Ammon's horn (tissue), 1 donor: ENCODE measurements at regions not wholly inside any gene's neighbourhood (a gene's known extent, or its start where the extent isn't known, plus 50 kb on each side); places are given as distances from the start of the nearest gene placed in this dataset.
"Not testable (repeated sequence)": the region's sequence is repeated elsewhere in the genome, so short reads cannot be mapped to it uniquely, and the experiment has no call there.

ENCODE experiments used
- DNase-seq: peaks from one replicate; pipeline ENCODE4 v3.0.0-alpha.2; 2016; ENCODE audit warnings: low spot score

DNA sequence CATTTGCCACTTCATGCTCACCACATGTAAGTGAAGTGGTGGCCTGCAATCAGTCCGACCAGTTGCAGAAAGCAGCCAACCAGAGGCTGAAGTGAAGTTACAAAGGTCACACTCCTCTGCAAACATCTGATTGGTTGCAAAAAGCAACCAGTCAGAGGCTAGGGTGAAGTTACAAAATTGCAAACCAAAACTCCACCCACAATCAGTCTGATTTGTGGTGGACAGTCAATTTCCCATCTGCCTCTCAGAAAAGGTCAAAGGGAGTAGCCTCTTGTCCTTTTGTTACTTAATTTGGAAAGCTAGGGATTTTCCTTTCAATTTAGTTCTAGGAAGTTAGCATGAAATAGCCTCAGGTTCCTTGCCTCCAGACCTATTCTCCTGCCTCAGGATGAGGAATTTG lies 185.0 kb downstream of the UXS1 start:
- no peak for DNase-seq

DNA sequence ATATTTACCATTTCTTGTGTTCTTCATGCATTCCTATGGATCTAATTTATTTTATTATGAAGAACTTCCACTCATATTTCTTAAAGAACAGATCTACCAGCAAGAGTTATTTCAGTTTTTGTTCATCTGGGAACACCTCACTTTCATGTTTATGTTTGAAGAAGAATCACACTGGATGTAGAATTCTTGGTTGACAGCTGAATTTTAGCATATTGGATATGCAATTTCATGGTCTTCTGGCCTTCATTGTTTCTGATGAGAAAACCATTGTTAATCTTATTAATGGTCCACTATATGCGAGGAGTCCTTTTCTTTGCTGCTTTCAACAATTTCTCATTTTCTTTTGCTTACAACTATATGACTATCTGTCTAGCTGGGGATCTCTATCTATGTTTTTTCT lies 189.2 kb downstream of the UXS1 start:
- no peak for DNase-seq

DNA sequence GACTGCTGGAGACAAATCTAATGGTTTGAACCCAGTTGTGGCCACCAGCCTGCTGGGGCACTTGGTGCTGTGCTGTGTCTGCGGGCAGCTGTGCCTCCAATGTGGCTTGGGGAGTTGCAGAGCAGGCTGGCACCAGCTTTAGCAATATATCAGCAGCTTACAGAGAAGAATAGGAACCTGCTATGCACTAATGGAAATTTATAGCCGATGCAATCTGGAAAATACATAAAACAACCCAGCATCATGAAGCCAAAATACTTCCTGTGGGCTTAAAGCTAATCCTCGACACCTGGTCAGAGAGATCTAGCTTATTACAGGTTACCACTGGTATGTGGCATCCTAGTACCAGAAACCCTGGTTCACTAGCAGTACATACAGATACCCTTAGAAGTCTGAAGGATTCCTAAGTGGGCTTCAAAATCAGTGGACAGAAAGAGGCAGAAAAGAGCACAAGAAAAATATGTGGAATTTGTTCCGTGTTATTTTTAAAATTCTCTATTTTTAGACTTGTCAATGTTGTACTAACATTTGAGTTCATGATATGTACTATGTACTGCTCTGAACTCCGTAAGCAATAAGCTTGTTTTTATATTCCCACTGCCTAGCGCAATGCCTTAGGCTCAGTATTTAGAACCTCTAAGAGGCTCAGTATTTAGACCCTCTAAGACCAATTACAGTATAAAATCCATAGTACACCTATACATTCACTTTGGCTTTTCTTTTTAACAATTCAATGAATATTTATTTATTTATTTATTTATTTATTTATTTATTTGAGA lies 194.7 kb downstream of the UXS1 start:
- no peak for DNase-seq

DNA sequence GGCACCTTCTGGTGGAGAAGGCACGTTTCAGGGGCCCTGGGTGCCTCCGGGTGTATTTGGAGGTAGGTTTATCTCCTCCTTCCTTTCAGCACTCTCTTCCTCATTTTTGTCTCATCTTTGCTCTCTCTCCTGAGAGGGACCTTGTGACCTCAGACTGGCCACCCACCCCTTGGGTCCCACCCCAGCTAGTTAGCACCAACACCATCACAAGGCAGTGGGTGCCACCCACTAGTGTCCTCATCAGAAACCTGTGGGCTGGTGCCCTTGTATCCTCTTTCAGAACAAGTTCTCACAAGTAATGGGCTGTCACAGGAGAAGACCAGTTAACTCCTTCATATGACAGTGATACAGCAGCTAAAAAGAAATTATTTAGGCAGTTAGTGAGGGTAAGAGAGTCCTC lies 196.4 kb downstream of the UXS1 start:
- no peak for DNase-seq

DNA sequence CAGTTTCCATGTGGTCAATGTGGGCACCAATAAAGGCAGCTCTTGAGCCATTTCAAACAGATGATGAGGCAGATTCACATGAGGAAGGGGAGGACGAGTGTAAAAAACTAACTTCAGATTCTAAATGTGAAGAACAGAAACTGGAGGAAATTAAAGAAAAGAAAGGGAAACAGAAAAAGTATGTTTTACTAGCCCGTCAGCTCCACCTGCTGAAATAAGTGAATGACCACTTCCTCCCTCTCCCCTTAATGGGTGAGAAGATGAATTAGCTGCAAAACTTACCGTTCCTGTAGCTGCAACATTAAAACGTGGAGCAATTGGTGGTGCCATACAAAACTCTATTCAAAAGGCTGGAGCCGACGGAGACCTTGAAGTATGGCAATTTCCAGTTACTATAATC lies 203.5 kb downstream of the UXS1 start:
- no peak for DNase-seq

DNA sequence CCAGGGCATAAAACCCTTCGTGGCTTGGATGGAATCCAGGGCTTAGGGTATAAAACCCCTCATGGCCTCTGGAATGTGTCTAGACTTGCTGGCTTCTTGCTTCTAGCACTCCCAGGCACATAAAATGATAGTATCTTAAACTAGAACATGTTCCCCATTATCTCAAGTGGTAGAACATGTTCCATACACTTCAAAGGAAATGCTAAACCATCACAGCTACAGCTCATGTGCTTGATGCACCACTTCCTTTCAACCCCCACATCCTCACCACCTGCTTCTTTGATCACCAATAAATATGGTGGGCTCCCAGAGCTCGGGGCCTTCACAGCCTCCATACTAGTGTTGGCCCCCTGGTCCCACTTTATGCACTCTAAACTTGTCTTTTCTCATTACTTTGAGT lies 204.3 kb downstream of the UXS1 start:
- not testable (repeated sequence) for DNase-seq

DNA sequence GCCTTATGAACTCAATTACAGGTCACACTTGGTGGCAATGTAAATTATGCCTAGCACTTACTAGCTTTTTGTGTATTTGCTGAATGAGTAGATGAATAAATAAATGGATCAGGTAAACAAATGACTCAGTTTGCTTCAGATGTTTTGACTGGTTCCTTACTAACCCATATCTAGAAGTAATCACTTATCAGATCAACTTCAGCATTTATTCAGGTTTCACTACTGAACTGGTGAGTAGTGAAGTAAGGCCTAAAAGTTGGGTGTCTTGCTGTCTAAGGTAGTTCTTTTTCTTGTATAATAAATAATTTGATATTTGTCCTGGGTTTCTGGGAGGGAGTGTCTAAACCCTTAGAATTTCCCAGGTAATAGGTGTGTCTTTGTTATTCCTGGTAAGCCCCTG lies 205.0 kb downstream of the UXS1 start:
- no peak for DNase-seq

DNA sequence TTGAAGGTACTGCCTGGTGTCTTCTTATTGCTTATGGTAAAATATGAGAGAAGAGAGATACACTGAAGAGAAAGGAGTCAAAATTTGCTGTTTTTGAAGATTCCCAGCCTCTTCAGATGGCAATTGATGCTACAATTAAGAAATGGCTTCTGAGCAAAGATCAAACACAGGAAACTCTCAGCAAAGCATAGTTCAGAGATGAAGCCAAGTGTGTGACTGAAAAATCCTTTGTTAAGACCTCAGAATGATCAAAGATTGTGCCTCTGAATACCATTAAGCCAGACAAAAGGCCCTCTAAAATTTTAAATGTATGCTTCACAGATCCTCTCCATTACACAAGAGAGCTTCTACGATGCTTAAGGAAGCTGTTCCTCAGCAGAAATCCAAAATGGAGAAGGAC lies 216.3 kb downstream of the UXS1 start:
- no peak for DNase-seq

DNA sequence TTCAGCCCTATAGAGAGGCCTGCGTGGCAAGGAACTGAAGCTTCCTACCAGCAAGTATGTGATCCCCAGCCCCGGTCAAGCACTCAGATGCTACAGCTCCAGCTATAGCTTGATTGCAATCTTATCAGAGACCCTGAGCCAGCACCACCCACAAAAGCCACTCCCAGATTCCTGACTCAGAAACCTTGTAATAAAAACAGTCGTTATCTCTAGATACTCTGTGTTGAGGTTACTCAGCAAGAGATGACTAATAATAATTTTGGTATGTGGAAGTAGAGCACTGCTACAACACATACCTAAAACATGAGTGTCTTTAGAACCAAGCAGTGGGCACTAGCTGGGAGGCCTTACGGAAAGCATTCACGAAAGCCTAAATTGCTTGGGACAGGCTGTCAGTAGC lies 216.9 kb downstream of the UXS1 start:
- DNase-seq: no peak

DNA sequence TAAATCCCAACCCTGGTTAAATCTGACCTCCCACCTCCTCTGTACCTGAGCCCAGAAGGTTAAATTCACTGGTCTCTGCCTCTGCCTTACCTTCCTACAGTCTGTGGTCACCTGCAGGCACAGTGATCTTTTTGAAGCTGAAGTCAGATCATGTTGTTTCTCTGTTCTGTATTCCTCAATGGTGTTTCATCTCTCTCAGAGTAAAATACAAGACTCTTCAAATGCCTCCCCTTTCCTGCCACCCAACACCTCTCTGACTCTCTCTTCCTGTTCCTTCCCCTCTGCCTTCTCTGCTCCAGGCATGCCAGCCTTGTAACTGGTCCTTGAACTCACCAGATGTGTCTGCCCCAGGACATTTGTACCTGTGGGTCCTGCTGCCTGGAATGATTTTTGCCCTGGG lies 219.3 kb downstream of the UXS1 start:
- DNase-seq: no peak

DNA sequence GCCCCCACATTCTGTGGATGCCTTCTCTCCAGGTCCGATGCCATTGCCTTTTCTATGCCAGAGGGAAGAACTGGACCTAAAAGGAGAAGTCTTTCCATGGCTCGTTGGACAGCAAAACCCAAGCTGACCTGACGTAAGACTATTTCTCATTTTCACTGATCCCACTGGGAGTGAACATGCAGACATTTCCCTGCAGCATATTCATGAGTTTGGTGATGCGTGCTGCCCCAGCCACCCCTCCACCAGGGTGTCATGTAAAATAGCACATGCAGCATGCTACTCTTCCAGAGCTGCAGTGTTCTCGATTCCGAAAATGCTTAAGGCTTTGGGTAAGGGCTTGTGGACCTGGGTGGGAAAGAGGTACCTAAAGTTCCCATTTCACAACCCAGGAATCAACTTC lies 221.2 kb downstream of the UXS1 start:
- no peak for DNase-seq

DNA sequence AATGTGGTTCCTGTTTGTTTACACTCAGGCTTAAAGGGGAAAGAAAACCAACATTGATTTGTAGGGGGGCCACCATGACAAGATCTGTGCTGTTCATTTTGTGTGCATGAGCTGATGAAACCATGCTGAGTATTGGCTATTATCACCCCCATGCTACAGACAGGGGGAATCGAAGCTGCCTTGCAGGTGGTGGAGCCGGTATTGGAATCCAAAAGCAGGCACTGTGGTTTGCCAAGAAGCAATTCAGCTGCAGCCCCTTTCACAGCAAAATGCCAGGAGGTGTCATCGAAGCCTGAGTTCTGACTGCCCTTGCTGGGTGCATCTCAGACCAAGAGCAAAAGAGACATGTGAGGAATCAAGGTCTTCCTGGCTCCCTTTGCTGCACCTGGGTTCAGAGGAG lies 221.9 kb downstream of the UXS1 start:
- DNase-seq: no peak

DNA sequence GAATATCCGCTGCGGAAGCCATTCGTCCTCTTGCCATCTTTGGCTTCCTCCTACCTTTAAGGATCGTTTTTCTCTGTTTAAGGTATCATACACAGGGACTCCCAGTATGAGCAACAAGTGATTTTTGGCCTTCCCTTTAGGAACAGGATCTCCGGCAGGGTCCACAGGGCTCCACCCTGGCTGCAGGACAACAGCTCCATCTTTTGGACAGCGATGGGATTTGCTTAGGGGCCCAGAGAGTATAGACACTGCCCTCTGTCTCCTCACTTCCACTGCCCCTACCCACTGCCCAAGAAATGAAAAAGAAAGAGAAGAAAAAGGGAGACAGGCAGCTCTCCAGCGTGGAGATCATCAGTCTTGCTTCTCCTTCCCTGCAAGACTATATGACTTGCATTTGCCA lies 224.5 kb downstream of the UXS1 start:
- no peak for DNase-seq

DNA sequence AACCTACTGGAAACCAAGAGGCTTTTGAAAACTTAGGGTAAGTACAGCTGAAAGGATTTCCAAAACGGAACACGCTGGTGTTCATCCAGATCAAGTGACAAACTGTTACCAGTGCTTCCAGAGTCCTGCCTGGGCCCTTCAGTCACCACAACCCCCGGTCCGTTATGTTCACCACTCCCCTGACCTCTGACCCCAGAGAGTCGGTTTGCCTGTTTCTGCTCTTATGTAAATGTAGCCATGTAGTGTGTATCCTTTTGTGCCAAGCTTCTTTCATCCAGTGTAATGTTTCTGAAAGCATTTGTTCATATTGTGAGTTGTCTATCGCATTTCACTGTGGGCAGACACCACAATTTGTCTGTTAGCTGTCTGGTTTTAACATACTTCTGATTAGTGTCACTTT lies 217.5 kb downstream of the NCK2 start:
- DNase-seq: no peak

DNA sequence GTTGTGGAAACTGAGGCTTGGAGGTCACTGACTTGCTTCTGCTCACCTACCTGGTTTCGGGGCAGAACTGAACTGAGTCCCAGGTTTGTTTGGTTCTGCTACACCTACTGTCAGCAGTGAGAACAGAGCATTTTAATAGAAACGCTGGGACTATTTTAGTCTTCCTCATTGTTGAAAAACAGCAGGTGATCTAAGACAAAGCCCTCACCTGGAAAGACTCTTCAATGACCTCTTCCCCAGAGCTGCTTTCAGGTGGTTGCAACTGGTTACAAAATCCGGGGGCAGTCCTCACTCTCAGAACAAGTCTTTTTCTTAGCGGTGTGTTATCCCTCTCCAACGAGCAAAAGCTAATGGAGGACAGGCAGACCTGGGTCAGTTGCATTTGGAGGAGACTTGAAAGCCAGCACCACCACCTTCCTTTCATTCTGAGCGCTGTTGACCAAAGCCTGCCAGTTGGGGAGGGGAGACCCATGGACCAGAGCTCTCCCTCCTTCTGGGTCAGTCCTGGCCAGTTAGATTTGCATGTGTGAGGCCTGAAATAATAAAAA lies 217.0 kb downstream of the NCK2 start:
- DNase-seq: no peak

DNA sequence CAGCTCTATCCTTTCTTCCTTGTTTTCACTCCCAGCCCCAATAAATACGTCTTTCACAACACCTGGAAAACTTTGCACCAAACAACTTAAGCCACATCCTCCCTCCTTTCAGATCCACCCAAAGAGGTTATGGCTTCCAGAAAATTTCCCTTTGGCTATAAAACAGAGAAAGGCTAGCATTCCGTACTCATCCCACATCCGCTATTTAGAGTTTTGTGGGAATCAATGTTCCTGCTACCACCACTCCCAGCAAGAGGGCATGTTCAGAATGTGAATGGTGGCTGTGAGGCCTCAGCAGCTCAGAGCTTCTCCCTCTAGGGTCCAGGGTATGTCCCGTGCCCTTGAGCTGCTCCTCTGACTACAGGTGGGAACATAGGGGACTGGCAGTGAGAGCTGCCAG lies 214.6 kb downstream of the NCK2 start:
- no peak for DNase-seq

DNA sequence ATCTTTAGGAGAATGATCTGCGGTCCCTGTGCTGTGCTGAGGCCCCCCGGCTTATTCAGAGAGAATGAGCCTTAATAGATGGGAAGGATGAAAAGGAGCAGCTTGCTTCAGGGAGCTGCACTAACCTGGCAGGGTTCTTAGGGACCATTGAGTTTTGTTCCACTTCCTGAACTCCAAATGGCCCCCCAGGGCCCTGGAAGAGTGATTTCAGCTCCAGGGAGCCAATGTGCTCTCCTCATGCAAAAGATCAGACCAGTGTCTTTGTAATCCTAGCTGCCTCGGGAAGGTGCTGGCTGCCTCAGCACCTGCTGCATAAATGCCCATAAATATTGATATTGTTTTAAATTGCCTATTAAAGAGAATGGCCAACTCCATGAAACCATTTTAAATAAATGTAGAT lies 210.2 kb downstream of the NCK2 start:
- DNase-seq: no peak

DNA sequence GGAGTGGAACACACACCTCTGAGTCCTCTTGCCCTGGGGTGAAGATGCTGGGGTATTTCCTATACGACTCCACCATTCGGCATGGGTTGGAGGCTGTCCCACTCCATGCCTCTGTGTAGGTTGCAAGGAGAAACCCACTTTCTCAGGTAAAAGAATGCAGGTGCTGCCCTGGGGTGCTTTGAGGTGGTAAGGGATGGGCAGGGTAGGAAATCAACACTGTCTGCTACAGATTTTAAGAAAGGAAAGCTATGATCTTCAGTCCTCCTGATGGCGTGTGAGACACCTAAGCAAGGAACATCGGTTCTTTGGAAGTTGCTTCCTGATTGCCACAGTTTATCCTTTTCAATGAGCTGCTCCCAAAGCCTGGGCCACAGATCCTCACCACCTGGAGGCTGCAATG lies 209.2 kb downstream of the NCK2 start:
- no peak for DNase-seq

DNA sequence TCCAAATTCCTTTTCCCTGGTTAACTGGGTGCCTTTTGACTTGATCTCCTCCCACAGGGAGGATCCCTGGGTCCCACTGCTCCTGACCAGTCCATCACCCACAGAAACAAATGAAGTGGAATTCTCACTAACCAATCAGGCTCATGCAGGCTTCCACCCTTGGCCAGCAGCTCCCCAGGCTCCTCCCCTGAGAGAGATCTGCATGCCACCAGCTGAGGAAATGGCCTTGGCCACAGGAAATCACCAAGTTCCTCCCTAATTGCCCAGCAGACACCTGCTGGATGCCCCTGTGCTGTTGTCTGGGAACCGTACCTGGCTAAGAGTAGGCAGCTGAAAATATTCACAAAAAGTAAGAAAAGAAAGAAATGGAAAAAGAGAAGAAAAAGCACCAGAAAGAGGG lies 207.4 kb downstream of the NCK2 start:
- no peak for DNase-seq

DNA sequence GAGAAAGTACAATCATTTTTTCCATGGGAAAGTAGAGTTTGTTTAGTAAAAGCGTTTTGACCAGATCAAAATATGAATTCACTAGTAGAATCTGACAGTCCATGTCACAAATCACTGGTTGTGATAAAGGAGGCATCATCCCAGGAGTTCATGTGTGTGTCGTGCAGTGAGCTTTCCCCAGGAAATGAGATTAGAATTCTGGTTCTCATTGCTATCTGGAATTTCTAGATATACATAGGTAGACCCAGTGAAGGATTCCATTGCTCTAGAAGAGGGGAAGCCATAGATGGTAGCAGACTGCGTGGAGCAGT lies 206.6 kb downstream of the NCK2 start:
- no peak for DNase-seq

DNA sequence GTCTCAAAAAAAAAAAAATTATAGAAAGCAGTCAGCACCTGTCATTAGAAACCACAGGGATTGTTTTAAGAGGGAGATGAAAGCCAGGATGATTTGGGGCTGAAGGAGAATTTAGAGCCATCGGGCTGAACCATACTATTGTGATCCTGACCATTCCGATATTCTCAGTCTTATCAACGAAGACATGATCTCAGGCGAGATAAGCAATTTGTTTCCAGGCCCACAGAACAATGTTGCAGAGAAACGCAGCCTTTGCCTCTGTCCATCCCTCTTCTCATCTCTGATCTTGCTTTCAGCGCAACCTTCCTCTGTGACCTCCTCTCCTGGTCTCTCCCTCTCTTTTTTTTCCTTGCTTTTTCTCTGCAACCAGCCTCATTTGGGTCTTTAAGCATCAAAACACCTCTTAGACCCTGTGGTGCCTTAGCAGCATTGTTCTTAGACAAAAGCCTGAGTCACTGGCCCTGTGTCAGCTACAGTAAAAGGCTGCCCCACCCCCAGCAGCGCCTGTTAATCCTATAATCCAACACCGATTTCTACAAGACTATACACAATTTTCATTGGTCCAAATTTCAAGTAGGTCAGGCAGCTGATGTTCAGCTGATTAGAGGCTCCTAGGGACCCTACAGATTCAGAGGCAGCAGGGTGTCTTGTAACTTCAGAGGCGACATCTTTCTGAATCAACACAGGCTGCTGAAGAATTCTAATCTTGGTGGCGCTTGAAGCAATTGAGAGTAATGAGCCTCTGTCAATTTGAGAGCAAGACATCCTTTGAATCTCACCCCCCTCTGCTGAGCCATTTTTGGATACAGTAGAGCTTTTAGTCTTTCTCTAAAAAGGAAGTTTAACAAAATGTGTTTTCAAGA lies 206.0 kb downstream of the NCK2 start:
- no peak for DNase-seq

DNA sequence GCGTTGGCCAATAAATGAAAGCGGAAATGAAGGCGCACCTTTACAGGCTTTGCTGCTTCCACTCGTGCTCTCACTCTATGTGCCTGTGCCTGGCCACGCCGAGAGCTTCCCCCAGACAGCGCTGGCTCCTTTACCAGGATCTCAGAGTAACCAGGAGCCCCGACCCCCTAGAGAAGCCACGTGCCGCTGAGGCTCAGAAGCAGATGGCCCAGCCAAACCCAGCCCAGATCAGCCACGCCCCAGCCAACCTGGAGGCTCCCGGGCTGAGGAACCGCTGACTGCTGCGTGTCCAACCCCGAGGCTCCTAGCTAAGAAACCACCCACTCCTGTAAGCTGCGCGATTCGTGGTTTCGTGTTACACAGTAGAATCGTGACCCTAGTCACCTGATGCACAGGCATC lies 199.3 kb downstream of the NCK2 start:
- no peak for DNase-seq
